WI38 (cell line): ENCODE measurements at regions not wholly inside any gene's neighbourhood (a gene's known extent, or its start where the extent isn't known, plus 50 kb on each side); places are given as distances from the start of the nearest gene placed in this dataset.

Experiments
- H3K4me3 ChIP-seq: 2 replicates; pipeline ENCODE4 v1.5.1; 2011; ENCODE audit warnings: low read depth, mild to moderate bottlenecking, control low read depth, low read length
- TF ChIP-seq, protein P1 (sequence below): IDR thresholded peaks from 2 replicates; pipeline ENCODE4 v1.5.1; 2012; ENCODE audit warnings: low read depth, mild to moderate bottlenecking, control low read depth, low read length

GRCh38 chr4:19092797-19093196 is 1071.2 kb upstream of the LCORL start:
- H3K4me3 ChIP-seq = no peak overlapping the region
- TF ChIP-seq, protein P1, sequence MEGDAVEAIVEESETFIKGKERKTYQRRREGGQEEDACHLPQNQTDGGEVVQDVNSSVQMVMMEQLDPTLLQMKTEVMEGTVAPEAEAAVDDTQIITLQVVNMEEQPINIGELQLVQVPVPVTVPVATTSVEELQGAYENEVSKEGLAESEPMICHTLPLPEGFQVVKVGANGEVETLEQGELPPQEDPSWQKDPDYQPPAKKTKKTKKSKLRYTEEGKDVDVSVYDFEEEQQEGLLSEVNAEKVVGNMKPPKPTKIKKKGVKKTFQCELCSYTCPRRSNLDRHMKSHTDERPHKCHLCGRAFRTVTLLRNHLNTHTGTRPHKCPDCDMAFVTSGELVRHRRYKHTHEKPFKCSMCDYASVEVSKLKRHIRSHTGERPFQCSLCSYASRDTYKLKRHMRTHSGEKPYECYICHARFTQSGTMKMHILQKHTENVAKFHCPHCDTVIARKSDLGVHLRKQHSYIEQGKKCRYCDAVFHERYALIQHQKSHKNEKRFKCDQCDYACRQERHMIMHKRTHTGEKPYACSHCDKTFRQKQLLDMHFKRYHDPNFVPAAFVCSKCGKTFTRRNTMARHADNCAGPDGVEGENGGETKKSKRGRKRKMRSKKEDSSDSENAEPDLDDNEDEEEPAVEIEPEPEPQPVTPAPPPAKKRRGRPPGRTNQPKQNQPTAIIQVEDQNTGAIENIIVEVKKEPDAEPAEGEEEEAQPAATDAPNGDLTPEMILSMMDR = no peak

- TF ChIP-seq, protein P1 = no peak
- H3K4me3 ChIP-seq = no peak overlapping the region
Measured at GRCh38 chr4:19074036-19074435, 1052.5 kb upstream of the LCORL start.

- H3K4me3 ChIP-seq = no peak overlapping the region
- TF ChIP-seq, protein P1 = no peak
Measured at GRCh38 chr4:19063662-19064061, 1042.1 kb upstream of the LCORL start.

DNA sequence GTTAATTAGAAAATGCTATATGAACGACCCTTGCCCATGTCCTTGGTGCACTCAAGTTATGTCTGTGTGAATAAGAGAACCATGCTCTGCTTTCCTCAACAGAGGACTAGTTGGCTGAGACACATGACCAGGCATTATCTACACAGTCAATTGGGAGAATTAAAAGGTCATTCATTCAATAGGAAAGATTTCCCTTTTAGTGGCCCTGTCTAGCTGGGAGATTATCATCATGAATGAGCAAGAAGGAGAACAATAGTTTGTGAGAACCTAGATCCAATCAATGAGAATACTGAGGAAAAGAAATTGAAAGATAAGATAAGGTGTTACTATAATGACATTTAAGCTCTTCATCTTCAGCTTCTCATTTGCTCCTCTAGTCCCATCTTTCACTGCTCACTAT is 1033.4 kb upstream of the LCORL start:
- TF ChIP-seq, protein P1 = no peak

DNA sequence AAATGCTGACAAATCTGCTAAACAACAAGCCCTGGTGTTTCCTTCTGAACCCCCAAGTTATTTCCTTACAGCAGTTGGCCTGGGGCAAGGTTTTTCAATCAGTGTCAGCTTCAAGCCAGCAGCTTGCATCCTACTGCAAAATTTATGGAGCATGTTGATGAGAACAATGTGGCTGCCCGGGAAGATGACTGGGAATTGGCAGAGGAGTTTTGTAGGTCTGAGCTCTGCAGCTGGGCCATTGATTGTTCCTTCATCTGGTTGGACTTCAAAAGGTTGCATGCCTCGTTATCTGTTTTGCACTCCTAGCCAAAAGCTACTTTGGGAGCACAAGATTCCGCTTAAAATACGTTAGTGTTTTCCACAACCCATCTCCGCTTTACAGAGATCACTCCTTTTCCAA is 1030.3 kb upstream of the LCORL start:
- H3K4me3 ChIP-seq = no peak overlapping the region
- TF ChIP-seq, protein P1 = no peak

More for the DNA sequence above, 1033.4 kb upstream of the LCORL start:
- H3K4me3 ChIP-seq = no peak overlapping the region

GRCh38 chr4:19047279-19047880 is 1025.8 kb upstream of the LCORL start:
- TF ChIP-seq, protein P1 = no peak
- no peak overlapping the region for H3K4me3 ChIP-seq

DNA sequence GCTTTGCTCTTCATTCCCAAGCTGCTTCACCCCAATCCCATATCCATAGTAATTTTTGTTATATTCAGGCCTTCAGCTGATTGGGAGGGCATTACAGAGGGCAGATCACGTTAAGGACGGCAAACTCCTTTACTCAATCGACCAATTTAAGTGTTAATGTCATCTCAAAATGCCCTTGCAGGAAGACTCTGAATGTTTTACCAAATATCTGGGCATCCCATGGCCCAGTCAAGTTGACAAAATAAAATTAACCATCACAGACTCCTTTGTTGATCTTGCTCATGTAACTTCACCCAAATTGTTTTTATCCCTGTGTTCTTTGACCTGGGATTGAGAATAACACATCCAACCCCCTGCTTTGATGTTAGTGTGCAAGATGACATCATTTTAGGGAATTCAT is 1018.3 kb upstream of the LCORL start:
- TF ChIP-seq, protein P1 = no peak
- no peak overlapping the region for H3K4me3 ChIP-seq
